ENCODE measurements at regions not wholly inside any gene's neighbourhood (a gene's known extent, or its start where the extent isn't known, plus 50 kb on each side); places are given as distances from the start of the nearest gene placed in this dataset.
A peak's percentile ranks its signal among the peaks of the same experiment; 100 is the strongest.
"Not testable (repeated sequence)": the region's sequence is repeated elsewhere in the genome, so short reads cannot be mapped to it uniquely, and the experiment has no call there.

- Mint-ChIP-seq H3K4me3 (peak overlapping the region; percentile 65), H3K4me1 (peaks cover 12% of the 10 kb centered on the region)
- not testable (repeated sequence) for H3K9me3 Mint-ChIP-seq; H3K27ac Mint-ChIP-seq (ENCODE audit: unreplicated experiment); DNase-seq (ENCODE audit: low read depth, low spot score); H3K36me3 Mint-ChIP-seq (ENCODE audit: low read depth); H3K27me3 Mint-ChIP-seq (ENCODE audit: low read depth)
Observed at GRCh38 chr4:27075603-27076002, 215.0 kb downstream of the STIM2 start.

- TF ChIP-seq CTCF (conservative IDR thresholded peaks at IDR 0.05) = no peak
- Mint-ChIP-seq H3K4me1 (peaks cover 23% of the 10 kb centered on the region), H3K36me3 (ENCODE audit: low read depth) (peaks cover 3% of the 10 kb centered on the region), H3K4me3 (no peak overlapping the region), H3K27ac (ENCODE audit: unreplicated experiment) (no peak overlapping the region), H3K27me3 (ENCODE audit: low read depth) (peaks cover 16% of the 10 kb centered on the region), H3K9me3 (no peaks in the 10 kb centered on the region)
- no peak for DNase-seq (ENCODE audit: low read depth, low spot score)
Observed at GRCh38 chr4:27078934-27079455, 218.4 kb downstream of the STIM2 start.

GRCh38 chr4:27081675-27082586, 221.3 kb downstream of the STIM2 start:
- no peak overlapping the region for H3K4me3 Mint-ChIP-seq
- peaks cover 34% of the 10 kb centered on the region for H3K27me3 Mint-ChIP-seq (ENCODE audit: low read depth)
- no peak for TF ChIP-seq CTCF (conservative IDR thresholded peaks at IDR 0.05)
- H3K9me3 Mint-ChIP-seq = no peaks in the 10 kb centered on the region
- H3K36me3 Mint-ChIP-seq (ENCODE audit: low read depth) = peaks cover 3% of the 10 kb centered on the region
- no peak for DNase-seq (ENCODE audit: low read depth, low spot score)
- peaks cover 32% of the 10 kb centered on the region for H3K4me1 Mint-ChIP-seq
- H3K27ac Mint-ChIP-seq (ENCODE audit: unreplicated experiment) = no peak overlapping the region

GRCh38 chr4:27082776-27083175, 222.1 kb downstream of the STIM2 start:
- H3K9me3 Mint-ChIP-seq = no peaks in the 10 kb centered on the region
- peaks cover 38% of the 10 kb centered on the region for H3K27me3 Mint-ChIP-seq (ENCODE audit: low read depth)
- peaks cover 3% of the 10 kb centered on the region for H3K36me3 Mint-ChIP-seq (ENCODE audit: low read depth)
- H3K27ac Mint-ChIP-seq (ENCODE audit: unreplicated experiment) = no peak overlapping the region
- DNase-seq (ENCODE audit: low read depth, low spot score) = no peak
- H3K4me3 Mint-ChIP-seq = no peak overlapping the region
- peaks cover 36% of the 10 kb centered on the region for H3K4me1 Mint-ChIP-seq
- TF ChIP-seq CTCF (conservative IDR thresholded peaks at IDR 0.05) = no peak

GRCh38 chr4:27084685-27085361, 224.2 kb downstream of the STIM2 start:
- peaks cover 44% of the 10 kb centered on the region for H3K27me3 Mint-ChIP-seq (ENCODE audit: low read depth)
- peaks cover 38% of the 10 kb centered on the region for H3K4me1 Mint-ChIP-seq
- no peak overlapping the region for H3K27ac Mint-ChIP-seq (ENCODE audit: unreplicated experiment)
- peak overlapping the region; percentile 89 for H3K4me3 Mint-ChIP-seq
- no peaks in the 10 kb centered on the region for H3K9me3 Mint-ChIP-seq
- peak; percentile 50 for DNase-seq (ENCODE audit: low read depth, low spot score)
- TF ChIP-seq CTCF (conservative IDR thresholded peaks at IDR 0.05) = peak; percentile 49
- no peaks in the 10 kb centered on the region for H3K36me3 Mint-ChIP-seq (ENCODE audit: low read depth)

Data from neural crest cell (in vitro differentiated cells).